ENCODE measurements at regions not wholly inside any gene's neighbourhood (a gene's known extent, or its start where the extent isn't known, plus 50 kb on each side); places are given as distances from the start of the nearest gene placed in this dataset.

GRCh38 chr11:131274233-131274632 lies 96.2 kb upstream of the NTM start:
- Histone ChIP-seq H2AFZ (ENCODE audit: low read length, unreplicated experiment) (no peak overlapping the region), H3K27me3 (ENCODE audit: insufficient read depth, low read length) (no peaks in the 10 kb centered on the region), H3K36me3 (ENCODE audit: insufficient read depth, low read length) (no peaks in the 10 kb centered on the region), H3K79me2 (ENCODE audit: control insufficient read depth, insufficient read depth, low read length, unreplicated experiment) (no peaks in the 10 kb centered on the region), H3K4me3 (ENCODE audit: low read depth, low read length) (no peak overlapping the region), H3K27ac (ENCODE audit: low read depth, low read length) (no peak overlapping the region), H3K4me1 (ENCODE audit: control insufficient read depth, insufficient read depth, low read length, unreplicated experiment) (no peaks in the 10 kb centered on the region)

- H3K4me1 ChIP-seq (ENCODE audit: control insufficient read depth, insufficient read depth, low read length, unreplicated experiment): no peaks in the 10 kb centered on the region
- H3K36me3 ChIP-seq (ENCODE audit: insufficient read depth, low read length): no peaks in the 10 kb centered on the region
- no peak overlapping the region for H2AFZ ChIP-seq (ENCODE audit: low read length, unreplicated experiment)
- H3K79me2 ChIP-seq (ENCODE audit: control insufficient read depth, insufficient read depth, low read length, unreplicated experiment): no peaks in the 10 kb centered on the region
- no peak overlapping the region for H3K27ac ChIP-seq (ENCODE audit: low read depth, low read length)
- no peaks in the 10 kb centered on the region for H3K27me3 ChIP-seq (ENCODE audit: insufficient read depth, low read length)
- H3K4me3 ChIP-seq (ENCODE audit: low read depth, low read length): no peak overlapping the region
Observed at GRCh38 chr11:131275580-131275979, 94.8 kb upstream of the NTM start.

DNA sequence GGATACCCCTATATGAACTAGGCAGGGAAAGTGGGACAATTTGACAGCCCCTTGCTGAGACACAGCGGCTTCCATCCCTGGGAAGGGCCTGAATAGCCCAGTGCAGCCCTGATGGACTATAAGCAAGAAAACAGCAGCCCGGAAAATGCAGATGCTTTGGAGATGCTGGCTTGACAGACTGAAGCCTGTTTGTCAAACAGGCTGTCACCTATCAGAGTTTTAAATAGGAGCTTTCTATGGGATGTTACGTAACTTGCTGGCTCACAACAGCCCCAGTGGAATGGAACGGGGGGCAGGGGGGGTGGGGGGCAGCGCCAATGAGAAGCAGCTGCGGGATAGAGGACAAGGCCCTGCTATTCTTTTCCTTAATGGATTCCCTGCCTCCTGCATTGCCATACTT lies 91.9 kb upstream of the NTM start:
- Histone ChIP-seq H3K27me3 (ENCODE audit: insufficient read depth, low read length) (no peaks in the 10 kb centered on the region), H3K4me3 (ENCODE audit: low read depth, low read length) (no peak overlapping the region), H3K36me3 (ENCODE audit: insufficient read depth, low read length) (no peaks in the 10 kb centered on the region), H3K27ac (ENCODE audit: low read depth, low read length) (no peak overlapping the region), H2AFZ (ENCODE audit: low read length, unreplicated experiment) (no peak overlapping the region), H3K4me1 (ENCODE audit: control insufficient read depth, insufficient read depth, low read length, unreplicated experiment) (no peaks in the 10 kb centered on the region), H3K79me2 (ENCODE audit: control insufficient read depth, insufficient read depth, low read length, unreplicated experiment) (no peaks in the 10 kb centered on the region)

DNA sequence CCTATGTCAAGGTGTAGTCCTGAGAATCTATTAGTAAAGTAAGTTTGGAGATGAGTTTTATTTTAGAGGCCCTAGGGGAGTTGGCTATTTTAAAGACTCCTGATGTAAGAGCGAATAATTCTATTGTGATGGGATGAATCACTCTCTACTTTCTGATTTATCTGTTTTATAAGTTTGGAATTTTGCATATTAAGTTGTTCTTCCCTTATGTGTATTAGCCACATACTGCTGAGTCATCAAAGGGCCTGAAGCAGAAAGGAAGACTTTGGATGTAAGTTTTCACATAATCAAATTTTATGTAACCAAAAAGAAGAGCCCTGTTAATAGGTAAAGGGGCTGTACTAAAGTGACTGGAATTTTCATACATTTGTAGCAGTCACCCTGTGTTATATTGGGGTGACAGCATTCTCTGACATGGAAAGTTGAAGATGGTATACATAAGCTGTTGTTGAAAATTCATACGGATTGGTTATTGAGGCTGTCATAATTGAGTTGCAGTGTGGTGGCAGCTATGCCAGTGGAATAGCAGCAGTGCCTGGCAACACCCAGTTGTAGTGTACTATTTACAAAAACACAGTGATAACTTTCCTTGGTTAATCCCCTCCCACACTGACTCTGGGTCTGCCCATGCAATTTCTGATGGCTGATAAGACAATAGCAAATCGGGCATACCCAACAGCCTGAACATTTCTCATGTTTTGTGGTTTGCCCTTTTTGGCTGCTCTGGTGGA lies 90.6 kb upstream of the NTM start:
- H3K36me3 ChIP-seq (ENCODE audit: insufficient read depth, low read length): no peaks in the 10 kb centered on the region

DNA sequence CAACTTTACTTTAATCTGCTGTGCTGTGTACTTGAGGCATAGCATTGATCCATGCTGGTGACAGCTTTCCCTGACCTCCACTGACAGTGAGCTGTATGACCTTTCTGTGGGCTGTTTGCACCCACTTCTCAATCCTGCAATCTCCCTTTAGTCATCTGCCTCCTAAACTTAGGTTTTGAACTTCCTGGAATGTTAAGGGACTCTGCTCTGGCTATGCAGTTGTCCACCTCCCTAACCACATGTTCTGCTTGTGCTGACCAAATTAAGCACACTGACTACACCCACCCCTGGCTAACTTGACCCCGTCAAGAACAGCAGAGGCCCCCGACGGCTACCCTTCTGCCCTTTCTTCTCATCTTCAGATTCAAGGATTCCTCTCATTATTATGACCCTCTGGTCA lies 89.1 kb upstream of the NTM start:
- H2AFZ ChIP-seq (ENCODE audit: low read length, unreplicated experiment): no peak overlapping the region
- H3K36me3 ChIP-seq (ENCODE audit: insufficient read depth, low read length): no peaks in the 10 kb centered on the region
- no peaks in the 10 kb centered on the region for H3K27me3 ChIP-seq (ENCODE audit: insufficient read depth, low read length)
- H3K27ac ChIP-seq (ENCODE audit: low read depth, low read length): no peak overlapping the region
- no peaks in the 10 kb centered on the region for H3K79me2 ChIP-seq (ENCODE audit: control insufficient read depth, insufficient read depth, low read length, unreplicated experiment)
- H3K4me3 ChIP-seq (ENCODE audit: low read depth, low read length): no peak overlapping the region
- H3K4me1 ChIP-seq (ENCODE audit: control insufficient read depth, insufficient read depth, low read length, unreplicated experiment): no peaks in the 10 kb centered on the region

More for the DNA sequence above, 90.6 kb upstream of the NTM start:
- no peaks in the 10 kb centered on the region for H3K79me2 ChIP-seq (ENCODE audit: control insufficient read depth, insufficient read depth, low read length, unreplicated experiment)
- no peaks in the 10 kb centered on the region for H3K4me1 ChIP-seq (ENCODE audit: control insufficient read depth, insufficient read depth, low read length, unreplicated experiment)
- H3K27ac ChIP-seq (ENCODE audit: low read depth, low read length): no peak overlapping the region
- no peak overlapping the region for H3K4me3 ChIP-seq (ENCODE audit: low read depth, low read length)
- H2AFZ ChIP-seq (ENCODE audit: low read length, unreplicated experiment): no peak overlapping the region
- no peaks in the 10 kb centered on the region for H3K27me3 ChIP-seq (ENCODE audit: insufficient read depth, low read length)

- no peak overlapping the region for H3K27ac ChIP-seq (ENCODE audit: low read depth, low read length)
- no peak overlapping the region for H3K4me3 ChIP-seq (ENCODE audit: low read depth, low read length)
- H3K79me2 ChIP-seq (ENCODE audit: control insufficient read depth, insufficient read depth, low read length, unreplicated experiment): no peaks in the 10 kb centered on the region
- no peaks in the 10 kb centered on the region for H3K27me3 ChIP-seq (ENCODE audit: insufficient read depth, low read length)
- H2AFZ ChIP-seq (ENCODE audit: low read length, unreplicated experiment): no peak overlapping the region
- H3K4me1 ChIP-seq (ENCODE audit: control insufficient read depth, insufficient read depth, low read length, unreplicated experiment): no peaks in the 10 kb centered on the region
- no peaks in the 10 kb centered on the region for H3K36me3 ChIP-seq (ENCODE audit: insufficient read depth, low read length)
Observed at GRCh38 chr11:131284041-131284440, 86.4 kb upstream of the NTM start.

DNA sequence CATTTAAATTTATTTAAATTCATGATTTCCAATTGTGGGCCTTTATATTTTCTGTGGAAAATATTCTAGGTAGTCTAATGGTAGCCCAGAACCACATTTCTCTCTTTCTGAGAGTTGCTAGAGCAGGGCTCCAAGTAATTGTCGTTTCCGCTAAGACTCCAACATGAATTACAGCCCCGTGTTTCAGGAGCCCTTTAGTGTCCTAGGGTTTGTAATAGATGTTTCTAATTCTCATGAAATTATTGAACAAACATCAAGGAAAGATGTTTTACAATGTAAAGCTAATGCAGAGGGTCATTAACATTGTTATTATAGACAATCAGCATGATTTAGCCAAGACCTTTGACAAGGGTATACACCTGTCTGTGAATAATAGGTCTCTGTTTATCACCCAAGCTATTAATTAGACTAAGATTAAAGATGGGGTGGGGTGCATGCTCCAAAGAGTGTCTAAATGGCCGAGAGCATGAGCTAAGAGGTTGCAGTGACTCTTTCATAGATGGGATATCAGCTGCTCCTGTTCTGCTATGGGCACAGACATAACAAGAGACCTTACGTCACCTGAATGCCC lies 81.8 kb upstream of the NTM start:
- H3K4me1 ChIP-seq (ENCODE audit: control insufficient read depth, insufficient read depth, low read length, unreplicated experiment): no peaks in the 10 kb centered on the region
- no peaks in the 10 kb centered on the region for H3K79me2 ChIP-seq (ENCODE audit: control insufficient read depth, insufficient read depth, low read length, unreplicated experiment)
- H3K4me3 ChIP-seq (ENCODE audit: low read depth, low read length): no peak overlapping the region
- no peaks in the 10 kb centered on the region for H3K27me3 ChIP-seq (ENCODE audit: insufficient read depth, low read length)
- no peak overlapping the region for H2AFZ ChIP-seq (ENCODE audit: low read length, unreplicated experiment)
- H3K27ac ChIP-seq (ENCODE audit: low read depth, low read length): no peak overlapping the region
- no peaks in the 10 kb centered on the region for H3K36me3 ChIP-seq (ENCODE audit: insufficient read depth, low read length)

DNA sequence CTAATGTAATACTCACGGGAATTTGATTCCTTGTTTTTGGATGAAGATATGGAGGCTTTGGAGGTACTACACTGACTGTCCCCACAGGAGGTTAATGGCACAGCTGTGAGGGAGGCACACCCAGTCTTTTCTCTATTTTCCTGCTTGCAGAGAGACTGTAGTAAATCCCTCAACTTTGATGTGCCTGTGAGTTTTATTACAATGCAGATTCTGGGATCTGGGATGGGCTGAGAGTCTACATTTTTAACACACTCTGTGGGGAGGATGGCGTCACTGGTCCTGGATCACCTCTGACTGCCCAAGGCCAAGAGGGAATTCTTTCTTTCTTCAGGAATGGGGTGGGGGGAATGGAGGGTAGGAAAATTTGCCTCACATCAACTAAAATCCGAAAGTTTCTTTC lies 80.2 kb upstream of the NTM start:
- no peak overlapping the region for H2AFZ ChIP-seq (ENCODE audit: low read length, unreplicated experiment)
- H3K36me3 ChIP-seq (ENCODE audit: insufficient read depth, low read length): no peaks in the 10 kb centered on the region
- H3K4me1 ChIP-seq (ENCODE audit: control insufficient read depth, insufficient read depth, low read length, unreplicated experiment): no peaks in the 10 kb centered on the region
- no peaks in the 10 kb centered on the region for H3K27me3 ChIP-seq (ENCODE audit: insufficient read depth, low read length)
- H3K4me3 ChIP-seq (ENCODE audit: low read depth, low read length): no peak overlapping the region
- H3K27ac ChIP-seq (ENCODE audit: low read depth, low read length): no peak overlapping the region
- no peaks in the 10 kb centered on the region for H3K79me2 ChIP-seq (ENCODE audit: control insufficient read depth, insufficient read depth, low read length, unreplicated experiment)

GRCh38 chr11:131295986-131296385 lies 74.4 kb upstream of the NTM start:
- Histone ChIP-seq H3K4me3 (ENCODE audit: low read depth, low read length) (no peak overlapping the region), H3K36me3 (ENCODE audit: insufficient read depth, low read length) (no peaks in the 10 kb centered on the region), H2AFZ (ENCODE audit: low read length, unreplicated experiment) (no peak overlapping the region), H3K4me1 (ENCODE audit: control insufficient read depth, insufficient read depth, low read length, unreplicated experiment) (no peaks in the 10 kb centered on the region), H3K27ac (ENCODE audit: low read depth, low read length) (no peak overlapping the region), H3K79me2 (ENCODE audit: control insufficient read depth, insufficient read depth, low read length, unreplicated experiment) (no peaks in the 10 kb centered on the region), H3K27me3 (ENCODE audit: insufficient read depth, low read length) (no peaks in the 10 kb centered on the region)

GRCh38 chr11:131297441-131297840 lies 73.0 kb upstream of the NTM start:
- no peaks in the 10 kb centered on the region for H3K4me1 ChIP-seq (ENCODE audit: control insufficient read depth, insufficient read depth, low read length, unreplicated experiment)
- H3K4me3 ChIP-seq (ENCODE audit: low read depth, low read length): no peak overlapping the region

More at GRCh38 chr11:131297441-131297840, 73.0 kb upstream of the NTM start:
- Histone ChIP-seq H3K36me3 (ENCODE audit: insufficient read depth, low read length) (no peaks in the 10 kb centered on the region), H3K27me3 (ENCODE audit: insufficient read depth, low read length) (no peaks in the 10 kb centered on the region), H3K79me2 (ENCODE audit: control insufficient read depth, insufficient read depth, low read length, unreplicated experiment) (no peaks in the 10 kb centered on the region), H2AFZ (ENCODE audit: low read length, unreplicated experiment) (no peak overlapping the region), H3K27ac (ENCODE audit: low read depth, low read length) (no peak overlapping the region)
